Cerebellar cortex (tissue), 1 donor: ENCODE measurements at regions not wholly inside any gene's neighbourhood (a gene's known extent, or its start where the extent isn't known, plus 50 kb on each side); places are given as distances from the start of the nearest gene placed in this dataset.
"Not testable (repeated sequence)": the region's sequence is repeated elsewhere in the genome, so short reads cannot be mapped to it uniquely, and the experiment has no call there.

Source experiments
- DNase-seq: peaks from one replicate; pipeline ENCODE4 v3.0.0-alpha.2; 2015; ENCODE audit warnings: low spot score

GRCh38 chr11:26896719-26897118 is 97.2 kb upstream of the FIBIN start:
- no peak for DNase-seq

GRCh38 chr11:26898799-26899198 is 95.1 kb upstream of the FIBIN start:
- no peak for DNase-seq

- DNase-seq, result no peak
These were observed 92.8 kb upstream of the FIBIN start for GRCh38 chr11:26901162-26901561.

GRCh38 chr11:26904132-26904531 is 89.8 kb upstream of the FIBIN start:
- peak; percentile 7 for DNase-seq

- no peak for DNase-seq
These were observed 89.1 kb upstream of the FIBIN start for GRCh38 chr11:26904801-26905200.

GRCh38 chr11:26905368-26905767 is 88.5 kb upstream of the FIBIN start:
- DNase-seq, result no peak

- DNase-seq, result no peak
These were observed 84.4 kb upstream of the FIBIN start for GRCh38 chr11:26909515-26909914.

- DNase-seq, result no peak
These were observed 83.8 kb upstream of the FIBIN start for GRCh38 chr11:26909991-26910591.

- no peak for DNase-seq
These were observed 78.9 kb upstream of the FIBIN start for GRCh38 chr11:26914968-26915367.

- DNase-seq, result no peak
These were observed 77.1 kb upstream of the FIBIN start for GRCh38 chr11:26916805-26917204.

GRCh38 chr11:26928582-26928981 is 65.3 kb upstream of the FIBIN start:
- DNase-seq, result no peak

GRCh38 chr11:26929806-26930517 is 64.0 kb upstream of the FIBIN start:
- no peak for DNase-seq

GRCh38 chr11:26930518-26931247 is 63.2 kb upstream of the FIBIN start:
- no peak for DNase-seq

- peak; percentile 1 for DNase-seq
These were observed 62.7 kb upstream of the FIBIN start for GRCh38 chr11:26931248-26931631.

- DNase-seq, result no peak
These were observed 62.0 kb upstream of the FIBIN start for GRCh38 chr11:26931881-26932280.

GRCh38 chr11:26936109-26936508 is 57.8 kb upstream of the FIBIN start:
- no peak for DNase-seq

- no peak for DNase-seq
These were observed 56.5 kb upstream of the FIBIN start for GRCh38 chr11:26937386-26937785.

- DNase-seq, result not testable (repeated sequence)
These were observed 53.4 kb upstream of the FIBIN start for GRCh38 chr11:26940501-26940900.

- no peak for DNase-seq
These were observed 51.6 kb upstream of the FIBIN start for GRCh38 chr11:26942356-26942755.

GRCh38 chr11:26943636-26944035 is 50.3 kb upstream of the FIBIN start:
- no peak for DNase-seq
